ENCODE measurements at regions not wholly inside any gene's neighbourhood (a gene's known extent, or its start where the extent isn't known, plus 50 kb on each side); places are given as distances from the start of the nearest gene placed in this dataset.
"Not testable (repeated sequence)": the region's sequence is repeated elsewhere in the genome, so short reads cannot be mapped to it uniquely, and the experiment has no call there.

DNA sequence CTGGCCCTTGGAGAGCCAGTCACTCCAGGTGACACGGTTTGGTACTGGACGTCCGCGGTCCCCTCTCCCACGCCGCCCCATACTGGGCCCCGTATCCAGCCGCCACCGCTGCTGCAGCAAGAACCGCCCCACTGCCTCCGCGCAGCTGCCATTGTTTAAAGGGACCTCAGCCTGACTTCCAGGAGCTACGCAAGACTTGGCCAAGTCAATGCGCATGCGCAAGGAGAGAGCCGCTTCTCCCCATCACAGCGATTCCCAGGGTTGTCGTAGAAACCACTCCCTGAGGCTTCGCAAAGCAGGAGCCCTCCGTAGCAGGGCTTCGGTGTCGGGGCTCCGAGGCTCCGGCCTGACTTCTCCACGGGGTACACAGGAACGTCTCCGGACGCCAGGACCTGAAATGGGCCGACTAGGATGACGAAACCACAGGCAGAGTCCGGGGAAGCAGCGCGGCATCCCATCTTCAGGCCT is 606.2 kb downstream of the KCNJ18 start:
- TF ChIP-seq TARDBP (IDR thresholded peaks at IDR 0.05); ARNT (IDR thresholded peaks at IDR 0.05); SP1 (IDR thresholded peaks at IDR 0.05); CTBP1 (IDR thresholded peaks at IDR 0.05; ENCODE audit: borderline replicate concordance); HDGF (IDR thresholded peaks at IDR 0.05; ENCODE audit: borderline replicate concordance); L3MBTL2 (conservative IDR thresholded peaks at IDR 0.05); SUZ12 (IDR thresholded peaks at IDR 0.05); BHLHE40 (IDR thresholded peaks at IDR 0.05; ENCODE audit: borderline replicate concordance); LEF1 (IDR thresholded peaks at IDR 0.05; ENCODE audit: borderline replicate concordance); NFRKB (IDR thresholded peaks at IDR 0.05); FOXM1 (IDR thresholded peaks at IDR 0.05; ENCODE audit: borderline replicate concordance); ELF4 (IDR thresholded peaks at IDR 0.05): not testable (repeated sequence)
- TF ChIP-seq, protein P1, sequence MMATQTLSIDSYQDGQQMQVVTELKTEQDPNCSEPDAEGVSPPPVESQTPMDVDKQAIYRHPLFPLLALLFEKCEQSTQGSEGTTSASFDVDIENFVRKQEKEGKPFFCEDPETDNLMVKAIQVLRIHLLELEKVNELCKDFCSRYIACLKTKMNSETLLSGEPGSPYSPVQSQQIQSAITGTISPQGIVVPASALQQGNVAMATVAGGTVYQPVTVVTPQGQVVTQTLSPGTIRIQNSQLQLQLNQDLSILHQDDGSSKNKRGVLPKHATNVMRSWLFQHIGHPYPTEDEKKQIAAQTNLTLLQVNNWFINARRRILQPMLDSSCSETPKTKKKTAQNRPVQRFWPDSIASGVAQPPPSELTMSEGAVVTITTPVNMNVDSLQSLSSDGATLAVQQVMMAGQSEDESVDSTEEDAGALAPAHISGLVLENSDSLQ (IDR thresholded peaks at IDR 0.05) = not testable (repeated sequence)

All from HEK293T (cell line).